ENCODE measurements at regions not wholly inside any gene's neighbourhood (a gene's known extent, or its start where the extent isn't known, plus 50 kb on each side); places are given as distances from the start of the nearest gene placed in this dataset.

DNA sequence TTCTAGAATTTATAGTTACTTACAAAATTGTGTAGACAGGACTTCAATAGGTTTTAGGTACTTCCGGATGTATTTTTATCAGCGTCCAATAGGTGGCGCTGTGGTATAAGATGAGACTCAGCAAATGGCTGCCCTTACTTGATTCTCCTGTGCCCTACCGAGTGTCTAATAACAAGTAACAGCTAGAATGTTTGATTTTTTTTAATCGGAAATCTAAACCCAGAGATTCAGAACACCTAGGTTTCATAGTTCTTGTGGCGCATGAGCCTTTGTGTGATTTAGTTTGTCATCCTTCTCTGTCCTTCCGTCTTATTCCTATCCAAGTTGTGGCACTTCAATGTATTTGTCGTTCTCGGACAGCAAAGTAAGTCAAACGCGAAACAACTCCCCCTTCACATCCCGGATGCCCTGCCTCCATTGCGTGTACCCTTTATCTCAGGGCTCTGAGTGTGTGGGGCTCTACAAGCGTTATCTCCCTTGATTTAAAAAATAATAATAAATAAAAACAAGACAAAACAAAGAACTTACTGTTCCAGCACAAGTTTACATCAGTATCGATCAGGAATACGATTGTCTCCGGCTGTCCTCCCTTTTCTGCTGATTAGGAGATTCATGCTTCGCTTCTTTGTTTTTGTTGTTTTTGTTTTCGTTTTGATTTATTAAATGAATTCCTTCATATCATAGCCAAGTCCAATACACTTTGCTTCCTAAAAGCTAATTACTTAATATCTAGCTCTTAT lies 50.7 kb upstream of the SLC30A5 start:
- Histone ChIP-seq H3K9me3 (ENCODE audit: low read depth, low read length, poor library complexity, severe bottlenecking) (no peaks in the 10 kb centered on the region), H3K27ac (ENCODE audit: low read depth, low read length, poor library complexity, severe bottlenecking) (peak overlapping the region; percentile 62), H3K4me1 (ENCODE audit: insufficient read depth, low read length, poor library complexity, severe bottlenecking) (peaks cover 5% of the 10 kb centered on the region), H3K36me3 (ENCODE audit: insufficient read depth, low read length, poor library complexity, severe bottlenecking) (no peaks in the 10 kb centered on the region), H3K27me3 (replicated peaks; ENCODE audit: insufficient read depth, low read depth, low read length, poor library complexity) (no peaks in the 10 kb centered on the region), H3K4me3 (ENCODE audit: low read depth, low read length, poor library complexity, severe bottlenecking) (peak overlapping the region; percentile 54)
- CTCF ChIA-PET, result interaction anchor here (0.6 to 1.2 kb wide), 4 partner anchors 12 to 291 kb away, joined by 3 to 5 read pairs (median 3); no protein-coding TSS in a partner anchor
- intact Hi-C loops (cut with micrococcal nuclease; ENCODE audit: unreplicated experiment), result no loop called here
- peak; percentile 94 for DNase-seq (ENCODE audit: low spot score)
- TF ChIP-seq, protein P1, sequence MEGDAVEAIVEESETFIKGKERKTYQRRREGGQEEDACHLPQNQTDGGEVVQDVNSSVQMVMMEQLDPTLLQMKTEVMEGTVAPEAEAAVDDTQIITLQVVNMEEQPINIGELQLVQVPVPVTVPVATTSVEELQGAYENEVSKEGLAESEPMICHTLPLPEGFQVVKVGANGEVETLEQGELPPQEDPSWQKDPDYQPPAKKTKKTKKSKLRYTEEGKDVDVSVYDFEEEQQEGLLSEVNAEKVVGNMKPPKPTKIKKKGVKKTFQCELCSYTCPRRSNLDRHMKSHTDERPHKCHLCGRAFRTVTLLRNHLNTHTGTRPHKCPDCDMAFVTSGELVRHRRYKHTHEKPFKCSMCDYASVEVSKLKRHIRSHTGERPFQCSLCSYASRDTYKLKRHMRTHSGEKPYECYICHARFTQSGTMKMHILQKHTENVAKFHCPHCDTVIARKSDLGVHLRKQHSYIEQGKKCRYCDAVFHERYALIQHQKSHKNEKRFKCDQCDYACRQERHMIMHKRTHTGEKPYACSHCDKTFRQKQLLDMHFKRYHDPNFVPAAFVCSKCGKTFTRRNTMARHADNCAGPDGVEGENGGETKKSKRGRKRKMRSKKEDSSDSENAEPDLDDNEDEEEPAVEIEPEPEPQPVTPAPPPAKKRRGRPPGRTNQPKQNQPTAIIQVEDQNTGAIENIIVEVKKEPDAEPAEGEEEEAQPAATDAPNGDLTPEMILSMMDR (conservative IDR thresholded peaks at IDR 0.05; ENCODE audit: low read depth, low read length), result peak; percentile 83
- TF ChIP-seq EZH2 (IDR thresholded peaks at IDR 0.05; ENCODE audit: borderline replicate concordance, low read depth, low read length, poor library complexity, severe bottlenecking), result no peak
- BruUV-seq (replicated peaks), result TSS peak; percentile 95
- POLR2A ChIA-PET (ENCODE audit: low non-redundant PET), result interaction anchor here (0.6 kb wide), 1 partner anchor 753 kb away, joined by 4 read pairs; no protein-coding TSS in a partner anchor

DNA sequence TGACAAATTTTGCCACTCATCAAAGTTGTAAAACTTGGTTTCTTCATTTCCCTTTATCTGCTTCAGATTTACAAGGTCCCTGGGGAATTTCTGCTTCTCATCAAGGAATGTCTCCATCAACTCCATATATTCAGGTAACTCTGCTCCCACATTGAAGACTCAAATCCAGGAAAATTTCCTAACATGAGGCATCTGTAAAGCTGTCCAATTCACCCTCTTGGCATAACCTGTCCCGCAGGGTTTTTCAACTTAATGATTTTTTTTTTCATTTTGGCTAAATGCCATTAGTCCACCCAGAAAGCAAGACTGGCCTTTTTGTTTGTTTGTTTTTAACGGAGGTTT lies 50.2 kb upstream of the SLC30A5 start:
- H3K27ac ChIP-seq (ENCODE audit: low read depth, low read length, poor library complexity, severe bottlenecking), result peak overlapping the region; percentile 62
- peak overlapping the region; percentile 54 for H3K4me3 ChIP-seq (ENCODE audit: low read depth, low read length, poor library complexity, severe bottlenecking)
- peak; percentile 53 for DNase-seq (ENCODE audit: low spot score)
- peaks cover 5% of the 10 kb centered on the region for H3K4me1 ChIP-seq (ENCODE audit: insufficient read depth, low read length, poor library complexity, severe bottlenecking)
- intact Hi-C loops (cut with micrococcal nuclease; ENCODE audit: unreplicated experiment), result no loop called here
- ChIA-PET CTCF (no interaction called here), POLR2A (ENCODE audit: low non-redundant PET) (interaction anchor here (0.6 kb wide), 1 partner anchor 753 kb away, joined by 4 read pairs; no protein-coding TSS in a partner anchor)
- BruUV-seq (replicated peaks), result no TSS peak
- H3K27me3 ChIP-seq (replicated peaks; ENCODE audit: insufficient read depth, low read depth, low read length, poor library complexity), result no peaks in the 10 kb centered on the region
- no peaks in the 10 kb centered on the region for H3K36me3 ChIP-seq (ENCODE audit: insufficient read depth, low read length, poor library complexity, severe bottlenecking)
- no peaks in the 10 kb centered on the region for H3K9me3 ChIP-seq (ENCODE audit: low read depth, low read length, poor library complexity, severe bottlenecking)
- TF ChIP-seq, protein P1 (conservative IDR thresholded peaks at IDR 0.05; ENCODE audit: low read depth, low read length), result no peak
- TF ChIP-seq EZH2 (IDR thresholded peaks at IDR 0.05; ENCODE audit: borderline replicate concordance, low read depth, low read length, poor library complexity, severe bottlenecking), result no peak

All from A673 (cell line).